A549 (cell line): ENCODE measurements at regions not wholly inside any gene's neighbourhood (a gene's known extent, or its start where the extent isn't known, plus 50 kb on each side); places are given as distances from the start of the nearest gene placed in this dataset.

Experiments
- ATAC-seq, 2 experiments: fragments of 200-7000 bp in 1 of 2; fragments of >200 bp in 1 of 2; cut with Nextera tagmentation in 1 of 2; cut with Tn5 transposase in 1 of 2; 3 replicates each; pipeline versions ENCODE4 v1.8.0 to v1.9.1; 2018 to 2020; ENCODE audit warnings: mild to moderate bottlenecking in 1 of 2, moderate library complexity in 1 of 2
- CTCF ChIA-PET: fragments of 300-600 bp; sonication (Branson Sonifier 250); formaldehyde crosslinking; extraction: SDS; loops from one replicate; lab custom pipeline; 2021; ENCODE audit warnings: antibody characterized with exemption, inconsistent platforms; lab: Yijun Ruan, JAX
- POLR2A ChIA-PET: fragments of 350-600 bp; formaldehyde crosslinking; extraction: SDS; loops from one replicate; lab custom pipeline; 2021; ENCODE audit warnings: antibody characterized with exemption, inconsistent platforms; lab: Yijun Ruan, JAX
- DNase-seq, 2 experiments: peaks; one replicate each; pipeline versions ENCODE4 v3.0.0 to v3.0.0-alpha.2; 2011 to 2016; ENCODE audit warnings: low read depth in 1 of 2, low spot score in 1 of 2
- FAIRE-seq: peaks from 2 replicates; lab custom pipeline; 2011; peaks lifted over from hg19 to GRCh38; lab: Jason Lieb, UNC
- H3K27ac ChIP-seq, 2 experiments: fragments of >200 bp; sonication (Bioruptor Twin); formaldehyde crosslinking; 3 replicates each; pipeline ENCODE4 v1.5.1; 2016 to 2017
- H3K4me1 ChIP-seq: fragments of >200 bp; sonication (Bioruptor Twin); formaldehyde crosslinking; 3 replicates; pipeline ENCODE4 v1.6.1; 2016
- H3K4me2 ChIP-seq: fragments of >200 bp; sonication (Bioruptor Twin); formaldehyde crosslinking; 3 replicates; pipeline ENCODE4 v1.6.1; 2016
- H3K4me3 ChIP-seq: fragments of >200 bp; sonication (Bioruptor Twin); formaldehyde crosslinking; 3 replicates; pipeline ENCODE4 v1.5.1; 2016
- H3K9me3 ChIP-seq: fragments of >200 bp; sonication (Bioruptor Twin); formaldehyde crosslinking; 3 replicates; pipeline ENCODE4 v1.6.1; 2016
- BHLHE40 ChIP-seq: IDR thresholded peaks from 2 replicates; pipeline ENCODE4 v1.6.1; 2012; ENCODE audit warnings: low read depth, low read length, inconsistent platforms
- CBX2 ChIP-seq: fragments of 200-600 bp; sonication (generic); IDR thresholded peaks from 2 replicates; pipeline ENCODE4 v1.6.1; 2016; ENCODE audit warnings: low read depth, mild to moderate bottlenecking, borderline replicate concordance
- CHD2 ChIP-seq: fragments of 150-350 bp; IDR thresholded peaks from 2 replicates; pipeline ENCODE4 v1.6.1; 2014; ENCODE audit warnings: low read length; ENCODE audit not compliant: partially characterized antibody
- CHD4 ChIP-seq: fragments of 200-600 bp; sonication (generic); IDR thresholded peaks from 2 replicates; pipeline ENCODE4 v1.6.1; 2016; ENCODE audit warnings: antibody characterized with exemption, mild to moderate bottlenecking, borderline replicate concordance
- EHF ChIP-seq: fragments of 250-450 bp; sonication (Bioruptor Pico); IDR thresholded peaks from 2 replicates; pipeline ENCODE4 v1.5.0; 2020; ENCODE audit warnings: mild to moderate bottlenecking
- EP300 ChIP-seq, 2 experiments: fragments of >200 bp; sonication (Bioruptor Twin); formaldehyde crosslinking; IDR thresholded peaks; 2 replicates in 1 of 2; 3 replicates in 1 of 2; pipeline ENCODE4 v1.6.1; 2016 to 2017
- FOSL2 ChIP-seq, 2 experiments: fragments of 450-650 bp in 1 of 2; fragments of >200 bp in 1 of 2; sonication (Bioruptor Twin) in 1 of 2; formaldehyde crosslinking; IDR thresholded peaks; 2 replicates each; pipeline versions ENCODE4 v1.5.0 to v1.6.1; 2016 to 2020; ENCODE audit warnings: mild to moderate bottlenecking in 1 of 2, moderate library complexity in 1 of 2
- HEYL ChIP-seq: fragments of 250-450 bp; sonication (Bioruptor Pico); IDR thresholded peaks from 2 replicates; pipeline ENCODE4 v1.8.0; 2021; ENCODE audit warnings: mild to moderate bottlenecking, moderate library complexity
- HOXA7 ChIP-seq: fragments of 250-450 bp; sonication (Bioruptor Pico); IDR thresholded peaks from 2 replicates; pipeline ENCODE4 v1.5.0; 2020; ENCODE audit warnings: mild to moderate bottlenecking, moderate library complexity
- HOXB13 ChIP-seq: fragments of 250-450 bp; sonication (Bioruptor Pico); IDR thresholded peaks from 2 replicates; pipeline ENCODE4 v1.5.0; 2020; ENCODE audit warnings: low read depth, mild to moderate bottlenecking, moderate library complexity
- HOXB5 ChIP-seq: fragments of 250-450 bp; sonication (Bioruptor Pico); IDR thresholded peaks from 2 replicates; pipeline ENCODE4 v1.5.0; 2020; ENCODE audit warnings: mild to moderate bottlenecking, moderate library complexity
- JUN ChIP-seq, 2 experiments: fragments of >200 bp; sonication (Bioruptor Twin); formaldehyde crosslinking; IDR thresholded peaks; 2 replicates in 1 of 2; 3 replicates in 1 of 2; pipeline ENCODE4 v1.6.1; 2016 to 2017
- JUNB ChIP-seq: fragments of >200 bp; sonication (Bioruptor Twin); formaldehyde crosslinking; IDR thresholded peaks from 2 replicates; pipeline ENCODE4 v1.6.1; 2016
- MAFK ChIP-seq: fragments of 450-650 bp; IDR thresholded peaks from 2 replicates; pipeline ENCODE4 v1.6.1; 2014; ENCODE audit not compliant: partially characterized antibody
- NPAS2 ChIP-seq: fragments of 250-450 bp; sonication (Bioruptor Pico); IDR thresholded peaks from 2 replicates; pipeline ENCODE4 v1.8.0; 2022; ENCODE audit warnings: mild to moderate bottlenecking, moderate library complexity, borderline replicate concordance
- PHF8 ChIP-seq: fragments of 200-600 bp; sonication (generic); IDR thresholded peaks from 2 replicates; pipeline ENCODE4 v1.6.1; 2016; ENCODE audit warnings: low read depth, mild to moderate bottlenecking, antibody characterized with exemption, moderate library complexity, borderline replicate concordance
- POLR2AphosphoS2 ChIP-seq: conservative IDR thresholded peaks from 2 replicates; pipeline ENCODE4 v1.6.1; 2012; ENCODE audit warnings: low read length, improper control_type of control experiment, inconsistent platforms
- RFX5 ChIP-seq: fragments of 450-650 bp; IDR thresholded peaks from 2 replicates; pipeline ENCODE4 v1.7.1; 2014; ENCODE audit warnings: antibody characterized with exemption, mild to moderate bottlenecking, moderate library complexity
- RNF2 ChIP-seq: fragments of 200-600 bp; sonication (generic); IDR thresholded peaks from 2 replicates; pipeline ENCODE4 v1.6.1; 2016; ENCODE audit warnings: low read depth, mild to moderate bottlenecking, antibody characterized with exemption, moderate library complexity, borderline replicate concordance
- SMC3 ChIP-seq: fragments of >200 bp; sonication (Bioruptor Twin); formaldehyde crosslinking; IDR thresholded peaks from 3 replicates; pipeline ENCODE4 v1.6.1; 2018; ENCODE audit warnings: inconsistent platforms
- ZC3H11A ChIP-seq: fragments of 450-650 bp; IDR thresholded peaks from 2 replicates; pipeline ENCODE4 v1.6.1; 2014; ENCODE audit warnings: antibody characterized with exemption, mild to moderate bottlenecking
- ZSCAN20 ChIP-seq: fragments of 250-450 bp; sonication (Bioruptor Pico); IDR thresholded peaks from 2 replicates; pipeline ENCODE4 v1.8.0; 2022; ENCODE audit warnings: mild to moderate bottlenecking, moderate library complexity
- WGBS: methylation state at CpG from one replicate; pipeline ENCODE4 v1.1.6; 2017; ENCODE audit errors: missing lambda C conversion rate; 5-methylcytosine and 5-hydroxymethylcytosine counted together
- TF ChIP-seq, protein P1 (sequence below): fragments of >200 bp; sonication (Bioruptor Twin); formaldehyde crosslinking; IDR thresholded peaks from 2 replicates; pipeline ENCODE4 v1.6.1; 2016
- TF ChIP-seq, protein P2 (sequence below): fragments of 250-450 bp; sonication (Bioruptor Pico); IDR thresholded peaks from 2 replicates; pipeline ENCODE4 v1.5.0; 2021; ENCODE audit warnings: mild to moderate bottlenecking, moderate library complexity, borderline replicate concordance
- TF ChIP-seq, protein P3 (sequence below): IDR thresholded peaks from 2 replicates; pipeline ENCODE4 v1.6.1; 2012
- TF ChIP-seq, protein P4 (sequence below): fragments of 450-650 bp; IDR thresholded peaks from 2 replicates; pipeline ENCODE4 v1.6.1; 2014; ENCODE audit warnings: antibody characterized with exemption
- TF ChIP-seq, protein P5 (sequence below): fragments of 250-450 bp; sonication (Bioruptor Pico); IDR thresholded peaks from 2 replicates; pipeline ENCODE4 v1.5.0; 2020; ENCODE audit warnings: low read depth, mild to moderate bottlenecking, moderate library complexity

DNA sequence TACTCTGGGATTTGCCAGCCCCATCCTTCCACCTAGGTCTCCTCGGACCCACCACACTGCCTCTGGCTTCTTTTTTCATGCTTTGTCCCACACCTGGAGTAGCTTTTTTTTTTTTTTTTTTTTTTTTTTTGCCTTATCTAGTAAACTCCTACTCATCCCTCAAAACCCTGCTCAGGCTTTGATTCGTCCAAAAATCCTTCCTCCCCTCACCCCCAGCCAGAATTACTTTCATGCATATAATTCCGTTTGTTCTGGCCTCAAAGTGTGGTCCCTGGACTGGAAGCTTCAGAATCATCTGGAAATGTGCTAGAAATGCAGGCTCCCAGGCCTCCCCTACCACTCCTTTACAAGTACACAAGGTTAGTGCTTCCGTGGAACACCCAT, 320.1 kb downstream of the PTTG2 start:
- Histone ChIP-seq H3K9me3 (no peaks in the 10 kb centered on the region), H3K4me1 (no peaks in the 10 kb centered on the region; the same call in 2 of the 3 replicates), H3K4me3 (no peak overlapping the region), H3K4me2 (no peak overlapping the region), H3K27ac (no peak overlapping the region)
- DNase-seq (no peak), FAIRE-seq (no peak), ATAC-seq (no peak)
- TF ChIP-seq CBX2: no peak
- TF ChIP-seq PHF8: no peak
- TF ChIP-seq RNF2: no peak
- TF ChIP-seq HEYL (CRISPR knock-in tag): no peak
- no peak for TF ChIP-seq NPAS2 (CRISPR knock-in tag)
- TF ChIP-seq MAFK: no peak
- TF ChIP-seq CHD4: no peak
- TF ChIP-seq, protein P1, sequence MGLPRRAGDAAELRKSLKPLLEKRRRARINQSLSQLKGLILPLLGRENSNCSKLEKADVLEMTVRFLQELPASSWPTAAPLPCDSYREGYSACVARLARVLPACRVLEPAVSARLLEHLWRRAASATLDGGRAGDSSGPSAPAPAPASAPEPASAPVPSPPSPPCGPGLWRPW: no peak
- no peak for TF ChIP-seq CHD2
- TF ChIP-seq ZSCAN20 (CRISPR knock-in tag): no peak
- TF ChIP-seq RFX5: no peak
- no peak for TF ChIP-seq FOSL2 (IDR thresholded peaks at IDR 0.05)
- no peak for TF ChIP-seq FOSL2 (CRISPR knock-in tag; IDR thresholded peaks at IDR 0.05)
- POLR2A ChIA-PET: no interaction called here
- CTCF ChIA-PET: no interaction called here
- WGBS: 55% methylated on average over 4 of the region's 4 CpGs

DNA sequence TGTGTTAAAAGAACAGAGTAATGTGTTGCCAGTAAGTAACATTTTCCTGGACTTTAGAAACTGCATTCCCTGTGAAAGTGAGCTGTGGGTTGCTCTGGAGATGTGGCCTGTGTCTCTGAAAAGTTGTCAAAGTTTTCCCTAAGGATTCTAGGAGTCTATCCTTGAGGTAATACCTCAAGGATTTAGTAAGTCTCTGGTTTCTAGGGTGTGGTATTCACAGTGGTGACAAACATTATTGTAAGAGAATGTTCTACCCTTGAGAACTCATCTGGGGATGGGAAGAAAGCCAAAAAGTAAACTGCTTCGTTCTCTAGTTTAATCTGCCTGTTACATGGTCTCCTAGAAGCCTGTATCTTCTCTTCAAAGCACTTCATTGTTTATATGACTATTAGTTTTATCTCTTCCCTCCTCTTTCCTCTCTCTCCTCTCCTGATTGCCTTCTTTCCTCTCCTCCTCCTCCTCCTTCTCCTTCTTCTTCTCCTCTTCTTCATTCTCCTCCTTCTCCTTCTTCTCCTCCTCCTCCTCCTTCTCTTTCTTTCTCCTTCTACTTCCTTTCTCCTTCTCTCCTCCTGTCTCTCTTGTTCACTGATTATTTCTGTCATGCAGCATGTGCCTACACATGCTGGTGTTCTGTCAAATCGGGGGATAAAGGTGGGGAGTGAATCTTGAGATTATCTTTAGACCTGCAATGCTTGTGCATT, 321.3 kb downstream of the PTTG2 start:
- Histone ChIP-seq H3K4me1 (no peaks in the 10 kb centered on the region), H3K4me2 (no peak overlapping the region), H3K27ac (no peak overlapping the region), H3K9me3 (no peaks in the 10 kb centered on the region), H3K4me3 (no peak overlapping the region)
- ChIA-PET CTCF (no interaction called here), POLR2A (no interaction called here)
- whole genome bisulfite sequencing: 43% methylated on average over 2 of the region's 2 CpGs
- ATAC-seq: no peak
- TF ChIP-seq FOSL2 (IDR thresholded peaks at IDR 0.05) (no peak), FOSL2 (CRISPR knock-in tag; IDR thresholded peaks at IDR 0.05) (no peak), EHF (CRISPR knock-in tag) (no peak), HOXA7 (CRISPR knock-in tag) (no peak), CHD4 (no peak), HOXB5 (CRISPR knock-in tag) (no peak)
- no peak for FAIRE-seq
- no peak for DNase-seq

DNA sequence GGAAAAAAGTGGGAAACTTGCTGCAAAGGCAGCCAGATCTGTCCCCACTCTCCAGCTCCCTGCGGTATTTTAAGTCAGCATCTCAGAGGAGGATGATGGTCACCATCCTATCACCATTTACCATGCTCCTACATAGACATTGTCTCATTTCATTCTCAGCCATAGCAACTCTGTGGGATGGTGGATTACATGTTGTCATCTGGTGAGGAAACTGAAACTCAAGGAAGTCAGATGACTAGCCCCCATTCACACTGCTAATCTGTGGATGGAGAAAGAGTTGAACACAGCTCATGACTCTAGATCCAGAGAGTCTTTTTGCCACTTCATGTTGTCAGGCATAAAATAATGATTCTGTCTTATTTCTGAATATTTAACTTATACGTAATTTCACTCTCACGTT, 323.5 kb downstream of the PTTG2 start:
- Histone ChIP-seq H3K9me3 (no peaks in the 10 kb centered on the region), H3K27ac (no peak overlapping the region), H3K4me2 (no peak overlapping the region), H3K4me1 (no peaks in the 10 kb centered on the region), H3K4me3 (no peak overlapping the region)
- FAIRE-seq (no peak), DNase-seq (no peak), ATAC-seq (no peak)
- WGBS: 66% methylated on average over 3 of the region's 3 CpGs
- TF ChIP-seq POLR2AphosphoS2: no peak
- TF ChIP-seq ZC3H11A: no peak
- no peak for TF ChIP-seq HOXB13
- no peak for TF ChIP-seq BHLHE40
- TF ChIP-seq, protein P2, sequence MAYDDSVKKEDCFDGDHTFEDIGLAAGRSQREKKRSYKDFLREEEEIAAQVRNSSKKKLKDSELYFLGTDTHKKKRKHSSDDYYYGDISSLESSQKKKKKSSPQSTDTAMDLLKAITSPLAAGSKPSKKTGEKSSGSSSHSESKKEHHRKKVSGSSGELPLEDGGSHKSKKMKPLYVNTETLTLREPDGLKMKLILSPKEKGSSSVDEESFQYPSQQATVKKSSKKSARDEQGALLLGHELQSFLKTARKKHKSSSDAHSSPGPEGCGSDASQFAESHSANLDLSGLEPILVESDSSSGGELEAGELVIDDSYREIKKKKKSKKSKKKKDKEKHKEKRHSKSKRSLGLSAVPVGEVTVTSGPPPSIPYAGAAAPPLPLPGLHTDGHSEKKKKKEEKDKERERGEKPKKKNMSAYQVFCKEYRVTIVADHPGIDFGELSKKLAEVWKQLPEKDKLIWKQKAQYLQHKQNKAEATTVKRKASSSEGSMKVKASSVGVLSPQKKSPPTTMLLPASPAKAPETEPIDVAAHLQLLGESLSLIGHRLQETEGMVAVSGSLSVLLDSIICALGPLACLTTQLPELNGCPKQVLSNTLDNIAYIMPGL (CRISPR knock-in tag): no peak
- no peak for TF ChIP-seq JUN (IDR thresholded peaks at IDR 0.05)
- TF ChIP-seq, protein P3, sequence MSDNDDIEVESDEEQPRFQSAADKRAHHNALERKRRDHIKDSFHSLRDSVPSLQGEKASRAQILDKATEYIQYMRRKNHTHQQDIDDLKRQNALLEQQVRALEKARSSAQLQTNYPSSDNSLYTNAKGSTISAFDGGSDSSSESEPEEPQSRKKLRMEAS: no peak
- TF ChIP-seq SMC3: no peak
- no peak for TF ChIP-seq EP300 (IDR thresholded peaks at IDR 0.05)
- TF ChIP-seq, protein P4, sequence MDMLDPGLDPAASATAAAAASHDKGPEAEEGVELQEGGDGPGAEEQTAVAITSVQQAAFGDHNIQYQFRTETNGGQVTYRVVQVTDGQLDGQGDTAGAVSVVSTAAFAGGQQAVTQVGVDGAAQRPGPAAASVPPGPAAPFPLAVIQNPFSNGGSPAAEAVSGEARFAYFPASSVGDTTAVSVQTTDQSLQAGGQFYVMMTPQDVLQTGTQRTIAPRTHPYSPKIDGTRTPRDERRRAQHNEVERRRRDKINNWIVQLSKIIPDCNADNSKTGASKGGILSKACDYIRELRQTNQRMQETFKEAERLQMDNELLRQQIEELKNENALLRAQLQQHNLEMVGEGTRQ: no peak
- no peak for TF ChIP-seq HOXA7 (CRISPR knock-in tag)
- TF ChIP-seq JUNB: no peak
- no peak for TF ChIP-seq HEYL (CRISPR knock-in tag)
- TF ChIP-seq, protein P5, sequence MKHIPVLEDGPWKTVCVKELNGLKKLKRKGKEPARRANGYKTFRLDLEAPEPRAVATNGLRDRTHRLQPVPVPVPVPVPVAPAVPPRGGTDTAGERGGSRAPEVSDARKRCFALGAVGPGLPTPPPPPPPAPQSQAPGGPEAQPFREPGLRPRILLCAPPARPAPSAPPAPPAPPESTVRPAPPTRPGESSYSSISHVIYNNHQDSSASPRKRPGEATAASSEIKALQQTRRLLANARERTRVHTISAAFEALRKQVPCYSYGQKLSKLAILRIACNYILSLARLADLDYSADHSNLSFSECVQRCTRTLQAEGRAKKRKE: no peak
- TF ChIP-seq ZSCAN20 (CRISPR knock-in tag): no peak
- POLR2A ChIA-PET: no interaction called here
- CTCF ChIA-PET: no interaction called here
